NB4 (cell line): ENCODE measurements at regions not wholly inside any gene's neighbourhood (a gene's known extent, or its start where the extent isn't known, plus 50 kb on each side); places are given as distances from the start of the nearest gene placed in this dataset.

Experiments used
- MAX ChIP-seq: IDR thresholded peaks from 2 replicates; pipeline ENCODE4 v1.6.1; 2011; ENCODE audit warnings: low read depth, low read length
- MYC ChIP-seq: IDR thresholded peaks from 2 replicates; pipeline ENCODE4 v1.6.1; 2011; ENCODE audit warnings: low read depth, low read length
- POLR2A ChIP-seq: IDR thresholded peaks from 2 replicates; pipeline ENCODE4 v1.6.1; 2011; ENCODE audit warnings: mild to moderate bottlenecking; ENCODE audit not compliant: insufficient read length; ENCODE audit errors: extremely low read depth
- TF ChIP-seq, protein P1 (sequence below): IDR thresholded peaks from one replicate; pipeline ENCODE4 v1.5.1; 2012; ENCODE audit warnings: low read depth, low read length

DNA sequence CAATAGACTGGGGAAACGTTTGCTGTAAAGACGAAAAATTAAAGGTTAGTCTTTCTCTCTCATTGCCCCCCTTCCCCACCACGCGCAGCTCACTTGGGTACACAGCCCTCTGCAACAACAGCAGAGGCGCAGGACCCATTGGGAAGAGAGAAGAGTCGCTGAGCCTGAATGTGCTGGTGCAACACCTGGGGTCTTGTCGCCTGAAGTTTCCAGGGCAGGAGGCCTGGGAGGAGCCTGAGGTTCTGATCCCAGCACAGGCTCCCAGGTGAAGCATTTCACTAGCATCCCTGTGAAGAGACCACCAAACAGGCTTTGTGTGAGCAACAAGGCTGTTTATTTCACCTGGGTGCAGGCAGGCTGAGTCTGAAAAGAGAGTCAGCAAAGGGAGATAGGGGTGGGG, 116.2 kb upstream of the NTM start:
- TF ChIP-seq, protein P1, sequence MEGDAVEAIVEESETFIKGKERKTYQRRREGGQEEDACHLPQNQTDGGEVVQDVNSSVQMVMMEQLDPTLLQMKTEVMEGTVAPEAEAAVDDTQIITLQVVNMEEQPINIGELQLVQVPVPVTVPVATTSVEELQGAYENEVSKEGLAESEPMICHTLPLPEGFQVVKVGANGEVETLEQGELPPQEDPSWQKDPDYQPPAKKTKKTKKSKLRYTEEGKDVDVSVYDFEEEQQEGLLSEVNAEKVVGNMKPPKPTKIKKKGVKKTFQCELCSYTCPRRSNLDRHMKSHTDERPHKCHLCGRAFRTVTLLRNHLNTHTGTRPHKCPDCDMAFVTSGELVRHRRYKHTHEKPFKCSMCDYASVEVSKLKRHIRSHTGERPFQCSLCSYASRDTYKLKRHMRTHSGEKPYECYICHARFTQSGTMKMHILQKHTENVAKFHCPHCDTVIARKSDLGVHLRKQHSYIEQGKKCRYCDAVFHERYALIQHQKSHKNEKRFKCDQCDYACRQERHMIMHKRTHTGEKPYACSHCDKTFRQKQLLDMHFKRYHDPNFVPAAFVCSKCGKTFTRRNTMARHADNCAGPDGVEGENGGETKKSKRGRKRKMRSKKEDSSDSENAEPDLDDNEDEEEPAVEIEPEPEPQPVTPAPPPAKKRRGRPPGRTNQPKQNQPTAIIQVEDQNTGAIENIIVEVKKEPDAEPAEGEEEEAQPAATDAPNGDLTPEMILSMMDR = no peak
- no peak for TF ChIP-seq POLR2A
- TF ChIP-seq MYC = no peak
- no peak for TF ChIP-seq MAX
